BLaER1 treated with 17β-estradiol and CSF1 and Interleukin-3, amounts not matched to agents 10 nM and 100 nM (cell line): ENCODE measurements at regions not wholly inside any gene's neighbourhood (a gene's known extent, or its start where the extent isn't known, plus 50 kb on each side); places are given as distances from the start of the nearest gene placed in this dataset.
A peak's percentile ranks its signal among the peaks of the same experiment; 100 is the strongest.

ENCODE experiments used
- H3K27ac ChIP-seq, 11 experiments: shearing (Covaris generic); formaldehyde crosslinking; 2 replicates each; pipeline ENCODE4 v1.8.1; 2022
- H3K27me3 ChIP-seq, 11 experiments: shearing (Covaris generic); formaldehyde crosslinking; 2 replicates each; pipeline ENCODE4 v1.8.1; 2022
- H3K36me3 ChIP-seq, 11 experiments: shearing (Covaris generic); formaldehyde crosslinking; 2 replicates each; pipeline ENCODE4 v1.8.1; 2022
- H3K4me1 ChIP-seq, 10 experiments: shearing (Covaris generic); formaldehyde crosslinking; 2 replicates each; pipeline ENCODE4 v1.8.1; 2022
- H3K4me2 ChIP-seq, 11 experiments: shearing (Covaris generic); formaldehyde crosslinking; 2 replicates each; pipeline ENCODE4 v1.8.1; 2022
- H3K4me3 ChIP-seq, 10 experiments: shearing (Covaris generic); formaldehyde crosslinking; 2 replicates each; pipeline ENCODE4 v1.8.1; 2022
- H3K9ac ChIP-seq, 11 experiments: shearing (Covaris generic); formaldehyde crosslinking; 2 replicates each; pipeline ENCODE4 v1.8.1; 2022
- H3K9me3 ChIP-seq, 11 experiments: shearing (Covaris generic); formaldehyde crosslinking; replicated peaks in 1 of 11; 2 replicates each; pipeline ENCODE4 v1.8.1; 2022
- H4K20me1 ChIP-seq, 11 experiments: shearing (Covaris generic); formaldehyde crosslinking; 2 replicates each; pipeline ENCODE4 v1.8.1; 2022
- Cebpa-rat ChIP-seq, 11 experiments: shearing (Covaris generic); IDR thresholded peaks; 2 replicates each; pipeline ENCODE4 v1.8.1; 2022

- Histone ChIP-seq H3K4me3 (no peak overlapping the region), H3K9ac (no peak overlapping the region), H3K27me3 (no peaks in the 10 kb centered on the region), H3K4me2 (no peak overlapping the region), H3K27ac (no peak overlapping the region), H3K9me3 (no peaks in the 10 kb centered on the region), H3K4me1 (peaks cover 0 to 5% (median 0%) of the 10 kb centered on the region in 10 experiments; a peak in 1 of 20 replicates), H4K20me1 (no peaks in the 10 kb centered on the region), H3K36me3 (no peaks in the 10 kb centered on the region)
- TF ChIP-seq Cebpa-rat (IDR thresholded peaks at IDR 0.05), result no peak
These were observed 76.0 kb downstream of the FAM124B start for GRCh38 chr2:224325941-224326340.

- no peaks in the 10 kb centered on the region for H3K36me3 ChIP-seq
- no peaks in the 10 kb centered on the region for H4K20me1 ChIP-seq
- H3K4me2 ChIP-seq, result no peak overlapping the region
- no peak overlapping the region for H3K4me3 ChIP-seq
- no peak for TF ChIP-seq Cebpa-rat (IDR thresholded peaks at IDR 0.05)
- H3K27ac ChIP-seq, result no peak overlapping the region
- H3K27me3 ChIP-seq, result no peaks in the 10 kb centered on the region
- H3K9ac ChIP-seq, result no peak overlapping the region
- H3K9me3 ChIP-seq, result no peaks in the 10 kb centered on the region
- H3K4me1 ChIP-seq, result peaks cover 0 to 5% (median 0%) of the 10 kb centered on the region in 10 experiments; a peak in 1 of 20 replicates
These were observed 77.3 kb downstream of the FAM124B start for GRCh38 chr2:224324604-224325003.

DNA sequence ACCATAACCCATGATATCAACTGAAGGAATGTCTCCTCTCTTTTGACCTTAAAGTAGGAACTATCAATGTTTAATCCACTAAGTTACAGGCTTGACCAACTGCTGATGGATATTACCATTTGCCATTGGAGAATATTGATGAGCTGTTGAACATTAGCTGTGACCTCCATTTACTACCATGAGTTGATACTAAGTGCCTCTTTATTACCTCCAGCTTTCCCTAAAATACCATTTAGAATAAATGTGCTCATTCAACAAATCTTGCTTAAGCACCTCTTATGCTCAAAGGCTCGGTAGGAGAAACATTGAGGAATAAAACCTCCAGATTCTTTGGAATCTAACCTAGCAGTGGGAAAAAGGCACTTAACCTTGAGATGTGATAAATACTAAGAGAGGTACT lies 81.2 kb downstream of the FAM124B start:
- peaks cover 0 to 5% (median 0%) of the 10 kb centered on the region in 10 experiments; a peak in 1 of 20 replicates for H3K4me1 ChIP-seq
- no peaks in the 10 kb centered on the region for H3K36me3 ChIP-seq
- no peaks in the 10 kb centered on the region for H3K9me3 ChIP-seq
- TF ChIP-seq Cebpa-rat (IDR thresholded peaks at IDR 0.05), result no peak
- no peak overlapping the region for H3K27ac ChIP-seq
- no peak overlapping the region for H3K4me2 ChIP-seq
- no peaks in the 10 kb centered on the region for H3K27me3 ChIP-seq
- no peaks in the 10 kb centered on the region for H4K20me1 ChIP-seq
- H3K9ac ChIP-seq, result no peak overlapping the region
- H3K4me3 ChIP-seq, result no peak overlapping the region

DNA sequence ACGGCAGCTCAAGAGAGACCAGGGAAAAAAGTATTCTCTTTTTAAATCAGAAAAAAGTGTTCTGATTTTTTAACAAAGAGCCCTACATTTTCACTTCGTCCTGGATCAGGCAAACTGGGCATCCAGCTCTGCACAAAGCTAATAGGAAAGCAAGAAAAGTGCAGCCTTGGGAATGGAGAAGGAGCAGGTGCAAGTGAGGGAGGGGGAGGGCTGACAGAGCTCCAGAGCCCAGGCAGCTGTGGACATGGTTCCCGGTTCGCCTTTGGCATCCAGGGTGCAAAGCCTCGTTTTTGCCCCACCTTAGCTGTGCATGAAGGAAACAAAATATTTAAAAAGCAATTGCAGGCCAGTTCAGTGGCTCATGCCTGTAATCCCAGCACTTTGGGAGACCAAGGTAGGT lies 82.2 kb downstream of the FAM124B start:
- H3K4me2 ChIP-seq, result no peak overlapping the region
- TF ChIP-seq Cebpa-rat (IDR thresholded peaks at IDR 0.05), result no peak

GRCh38 chr2:224312741-224313140 lies 89.2 kb downstream of the FAM124B start:
- Histone ChIP-seq H3K4me2 (no peak overlapping the region), H4K20me1 (no peaks in the 10 kb centered on the region), H3K27ac (no peak overlapping the region), H3K4me3 (no peak overlapping the region), H3K4me1 (peaks cover 0 to 22% (median 0%) of the 10 kb centered on the region in 10 experiments; a peak in 3 of 20 replicates), H3K27me3 (no peaks in the 10 kb centered on the region), H3K36me3 (no peaks in the 10 kb centered on the region), H3K9me3 (no peaks in the 10 kb centered on the region), H3K9ac (no peak overlapping the region)
- no peak for TF ChIP-seq Cebpa-rat (IDR thresholded peaks at IDR 0.05)

More for the DNA sequence above, 82.2 kb downstream of the FAM124B start:
- Histone ChIP-seq H3K9ac (no peak overlapping the region), H3K4me1 (peaks cover 0 to 5% (median 0%) of the 10 kb centered on the region in 10 experiments; a peak in 1 of 20 replicates), H3K27ac (no peak overlapping the region), H3K4me3 (no peak overlapping the region), H3K27me3 (no peaks in the 10 kb centered on the region), H3K36me3 (no peaks in the 10 kb centered on the region), H3K9me3 (no peaks in the 10 kb centered on the region), H4K20me1 (no peaks in the 10 kb centered on the region)

- no peak overlapping the region for H3K9ac ChIP-seq
- H4K20me1 ChIP-seq, result no peaks in the 10 kb centered on the region
- H3K27me3 ChIP-seq, result no peaks in the 10 kb centered on the region
- H3K27ac ChIP-seq, result no peak overlapping the region
- no peaks in the 10 kb centered on the region for H3K9me3 ChIP-seq
- peaks cover 0 to 22% (median 0%) of the 10 kb centered on the region in 10 experiments; a peak in 3 of 20 replicates for H3K4me1 ChIP-seq
- no peak overlapping the region for H3K4me3 ChIP-seq
- TF ChIP-seq Cebpa-rat (IDR thresholded peaks at IDR 0.05), result no peak
- no peaks in the 10 kb centered on the region for H3K36me3 ChIP-seq
- H3K4me2 ChIP-seq, result peak overlapping the region in 3 of 11 experiments; percentile 16 to 22 (median 22); a peak in 3 of 22 replicates
These were observed 90.8 kb downstream of the FAM124B start for GRCh38 chr2:224310943-224311625.

- H3K27me3 ChIP-seq, result no peaks in the 10 kb centered on the region
- no peaks in the 10 kb centered on the region for H3K36me3 ChIP-seq
- no peak for TF ChIP-seq Cebpa-rat (IDR thresholded peaks at IDR 0.05)
- no peak overlapping the region for H3K4me2 ChIP-seq
- H3K9ac ChIP-seq, result no peak overlapping the region
- H3K4me3 ChIP-seq, result no peak overlapping the region
- H4K20me1 ChIP-seq, result no peaks in the 10 kb centered on the region
- no peaks in the 10 kb centered on the region for H3K9me3 ChIP-seq
- peaks cover 0 to 22% (median 0%) of the 10 kb centered on the region in 10 experiments; a peak in 3 of 20 replicates for H3K4me1 ChIP-seq
- H3K27ac ChIP-seq, result no peak overlapping the region
These were observed 92.7 kb downstream of the FAM124B start for GRCh38 chr2:224309176-224309575.

- Histone ChIP-seq H3K36me3 (no peaks in the 10 kb centered on the region), H3K4me3 (no peak overlapping the region), H4K20me1 (no peaks in the 10 kb centered on the region), H3K9me3 (no peaks in the 10 kb centered on the region), H3K4me1 (peaks cover 0 to 22% (median 0%) of the 10 kb centered on the region in 10 experiments; a peak in 3 of 20 replicates), H3K4me2 (peak overlapping the region in 2 of 11 experiments; percentile 16 to 21; a peak in 2 of 22 replicates), H3K27me3 (no peaks in the 10 kb centered on the region), H3K9ac (no peak overlapping the region), H3K27ac (no peak overlapping the region)
- no peak for TF ChIP-seq Cebpa-rat (IDR thresholded peaks at IDR 0.05)
These were observed 93.5 kb downstream of the FAM124B start for GRCh38 chr2:224308272-224308911.

- no peak overlapping the region for H3K9ac ChIP-seq
- no peak for TF ChIP-seq Cebpa-rat (IDR thresholded peaks at IDR 0.05)
- peaks cover 0 to under 1% (median 0%) of the 10 kb centered on the region in 10 experiments; a peak in 1 of 20 replicates for H3K4me1 ChIP-seq
These were observed 99.0 kb downstream of the FAM124B start for GRCh38 chr2:224302952-224303351.

More at GRCh38 chr2:224302952-224303351, 99.0 kb downstream of the FAM124B start:
- no peak overlapping the region for H3K4me2 ChIP-seq
- no peak overlapping the region for H3K27ac ChIP-seq
- H3K27me3 ChIP-seq, result no peaks in the 10 kb centered on the region
- no peaks in the 10 kb centered on the region for H3K36me3 ChIP-seq
- no peaks in the 10 kb centered on the region for H4K20me1 ChIP-seq
- H3K4me3 ChIP-seq, result no peak overlapping the region
- no peaks in the 10 kb centered on the region for H3K9me3 ChIP-seq
